KMS-11 (cell line): ENCODE measurements at regions not wholly inside any gene's neighbourhood (a gene's known extent, or its start where the extent isn't known, plus 50 kb on each side); places are given as distances from the start of the nearest gene placed in this dataset.

ENCODE experiments used
- H2AFZ ChIP-seq: fragments of 200-600 bp; sonication (generic); 2 replicates; pipeline ENCODE4 v1.6.1; 2016; ENCODE audit warnings: antibody characterized with exemption, mixed run types, low read depth
- H3K27ac ChIP-seq: fragments of 200-600 bp; sonication (generic); 2 replicates; pipeline ENCODE4 v1.6.1; 2016; ENCODE audit warnings: mild to moderate bottlenecking, mixed run types
- H3K27me3 ChIP-seq: fragments of 200-600 bp; sonication (generic); 2 replicates; pipeline ENCODE4 v1.6.1; 2017; ENCODE audit warnings: mild to moderate bottlenecking, low read depth, mixed run types, moderate library complexity; ENCODE audit not compliant: insufficient read depth
- H3K36me3 ChIP-seq: fragments of 200-600 bp; sonication (generic); 2 replicates; pipeline ENCODE4 v1.6.1; 2017; ENCODE audit warnings: mild to moderate bottlenecking, mixed run types; ENCODE audit not compliant: insufficient read depth
- H3K4me1 ChIP-seq: fragments of 200-600 bp; sonication (generic); 2 replicates; pipeline ENCODE4 v1.6.1; 2016; ENCODE audit warnings: mild to moderate bottlenecking, low read depth, mixed run types; ENCODE audit not compliant: poor library complexity, severe bottlenecking
- H3K4me2 ChIP-seq: fragments of 200-600 bp; sonication (generic); 2 replicates; pipeline ENCODE4 v1.7.0; 2016; ENCODE audit warnings: mild to moderate bottlenecking, mixed run types
- H3K4me3 ChIP-seq: fragments of 200-600 bp; sonication (generic); IDR thresholded peaks from 2 replicates; pipeline ENCODE4 v1.6.1; 2017; ENCODE audit warnings: low read depth, low read length, mixed read lengths; ENCODE audit not compliant: insufficient read depth
- H3K79me2 ChIP-seq: fragments of 200-600 bp; sonication (generic); 2 replicates; pipeline ENCODE4 v1.6.1; 2016; ENCODE audit warnings: low read depth, mixed run types; ENCODE audit not compliant: insufficient read depth
- H3K9ac ChIP-seq: fragments of 200-600 bp; sonication (generic); 2 replicates; pipeline ENCODE4 v1.6.1; 2016; ENCODE audit warnings: mild to moderate bottlenecking, mixed run types
- H4K20me1 ChIP-seq: fragments of 200-600 bp; sonication (generic); 2 replicates; pipeline ENCODE4 v1.6.1; 2016; ENCODE audit warnings: mild to moderate bottlenecking, mixed run types; ENCODE audit not compliant: insufficient read depth
- TF ChIP-seq, protein P1 (sequence below): fragments of 200-600 bp; sonication (generic); conservative IDR thresholded peaks from 2 replicates; pipeline ENCODE4 v1.6.1; 2017; ENCODE audit warnings: low read depth, mild to moderate bottlenecking, antibody characterized with exemption, low read length, moderate library complexity, mixed read lengths

DNA sequence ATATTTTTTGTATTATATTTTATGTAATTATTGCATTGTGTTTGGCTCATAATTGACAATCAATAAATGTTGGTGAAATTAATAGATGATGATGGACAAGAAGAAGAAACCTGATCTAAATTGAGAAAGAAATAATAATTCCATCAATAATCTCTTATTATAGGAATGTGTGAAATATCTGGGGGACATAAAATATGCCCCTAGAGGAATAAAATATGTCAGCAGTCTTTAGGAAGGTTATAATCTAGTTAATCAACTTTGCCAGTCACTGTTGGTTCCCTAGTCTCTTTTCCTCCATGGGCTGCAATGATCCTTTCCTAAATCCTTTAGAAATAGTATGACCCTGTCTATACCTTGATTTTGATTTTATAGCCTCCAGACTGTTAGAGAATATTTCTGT is 549.7 kb upstream of the ADGRL4 start:
- Histone ChIP-seq H3K4me3 (no peak overlapping the region), H3K9ac (no peak overlapping the region), H4K20me1 (no peaks in the 10 kb centered on the region), H2AFZ (no peak overlapping the region), H3K79me2 (no peaks in the 10 kb centered on the region), H3K4me1 (no peaks in the 10 kb centered on the region), H3K4me2 (no peak overlapping the region), H3K27ac (no peak overlapping the region), H3K27me3 (no peaks in the 10 kb centered on the region), H3K36me3 (no peaks in the 10 kb centered on the region)
- TF ChIP-seq, protein P1, sequence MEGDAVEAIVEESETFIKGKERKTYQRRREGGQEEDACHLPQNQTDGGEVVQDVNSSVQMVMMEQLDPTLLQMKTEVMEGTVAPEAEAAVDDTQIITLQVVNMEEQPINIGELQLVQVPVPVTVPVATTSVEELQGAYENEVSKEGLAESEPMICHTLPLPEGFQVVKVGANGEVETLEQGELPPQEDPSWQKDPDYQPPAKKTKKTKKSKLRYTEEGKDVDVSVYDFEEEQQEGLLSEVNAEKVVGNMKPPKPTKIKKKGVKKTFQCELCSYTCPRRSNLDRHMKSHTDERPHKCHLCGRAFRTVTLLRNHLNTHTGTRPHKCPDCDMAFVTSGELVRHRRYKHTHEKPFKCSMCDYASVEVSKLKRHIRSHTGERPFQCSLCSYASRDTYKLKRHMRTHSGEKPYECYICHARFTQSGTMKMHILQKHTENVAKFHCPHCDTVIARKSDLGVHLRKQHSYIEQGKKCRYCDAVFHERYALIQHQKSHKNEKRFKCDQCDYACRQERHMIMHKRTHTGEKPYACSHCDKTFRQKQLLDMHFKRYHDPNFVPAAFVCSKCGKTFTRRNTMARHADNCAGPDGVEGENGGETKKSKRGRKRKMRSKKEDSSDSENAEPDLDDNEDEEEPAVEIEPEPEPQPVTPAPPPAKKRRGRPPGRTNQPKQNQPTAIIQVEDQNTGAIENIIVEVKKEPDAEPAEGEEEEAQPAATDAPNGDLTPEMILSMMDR: no peak

DNA sequence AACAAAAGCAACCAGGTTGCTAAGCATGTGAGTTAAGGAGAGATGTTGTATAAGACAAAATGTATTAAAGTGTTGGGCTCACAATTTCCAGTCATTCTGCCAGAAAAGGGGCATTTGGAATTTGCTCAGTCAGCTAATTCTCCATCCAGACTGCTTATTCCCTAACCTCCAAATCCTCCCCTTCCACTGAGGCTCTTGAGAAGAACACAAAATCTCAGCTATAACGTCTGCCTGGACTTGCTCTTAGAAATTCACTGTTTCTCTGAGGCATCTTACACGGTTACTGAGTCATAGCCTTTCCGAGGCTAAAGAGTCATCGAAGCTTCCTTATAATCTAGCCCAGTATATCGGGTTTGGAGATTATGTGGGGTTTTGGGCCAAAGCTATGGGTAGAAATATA is 548.2 kb upstream of the ADGRL4 start:
- Histone ChIP-seq H3K4me2 (no peak overlapping the region), H2AFZ (no peak overlapping the region), H3K79me2 (no peaks in the 10 kb centered on the region), H3K4me3 (no peak overlapping the region), H3K4me1 (no peaks in the 10 kb centered on the region), H3K36me3 (no peaks in the 10 kb centered on the region), H3K9ac (no peak overlapping the region), H3K27me3 (no peaks in the 10 kb centered on the region), H3K27ac (no peak overlapping the region), H4K20me1 (no peaks in the 10 kb centered on the region)
- TF ChIP-seq, protein P1: no peak

DNA sequence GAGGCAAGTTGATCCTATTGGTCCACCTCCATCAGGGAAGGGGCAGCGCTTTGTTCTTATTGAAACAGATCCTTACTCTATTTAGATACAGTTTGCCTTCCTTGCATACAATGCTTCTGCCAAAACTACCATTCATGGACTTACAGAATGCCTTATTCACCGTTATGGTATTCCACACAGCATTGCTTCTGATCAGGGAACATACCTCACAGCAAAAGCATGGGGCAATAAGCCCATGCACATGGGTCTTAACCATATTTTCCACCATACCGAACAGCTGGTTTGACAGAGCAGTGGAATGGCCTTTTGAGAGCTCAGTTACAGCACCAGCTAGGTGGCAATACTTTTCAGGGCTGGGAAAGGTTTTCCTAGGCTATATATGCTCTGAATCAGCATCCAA is 544.8 kb upstream of the ADGRL4 start:
- Histone ChIP-seq H3K4me3 (no peak overlapping the region), H3K27ac (no peak overlapping the region), H3K79me2 (no peaks in the 10 kb centered on the region), H3K27me3 (no peaks in the 10 kb centered on the region), H3K9ac (no peak overlapping the region), H2AFZ (no peak overlapping the region), H3K4me1 (no peaks in the 10 kb centered on the region), H3K36me3 (no peaks in the 10 kb centered on the region), H4K20me1 (no peaks in the 10 kb centered on the region), H3K4me2 (no peak overlapping the region)
- TF ChIP-seq, protein P1: no peak

DNA sequence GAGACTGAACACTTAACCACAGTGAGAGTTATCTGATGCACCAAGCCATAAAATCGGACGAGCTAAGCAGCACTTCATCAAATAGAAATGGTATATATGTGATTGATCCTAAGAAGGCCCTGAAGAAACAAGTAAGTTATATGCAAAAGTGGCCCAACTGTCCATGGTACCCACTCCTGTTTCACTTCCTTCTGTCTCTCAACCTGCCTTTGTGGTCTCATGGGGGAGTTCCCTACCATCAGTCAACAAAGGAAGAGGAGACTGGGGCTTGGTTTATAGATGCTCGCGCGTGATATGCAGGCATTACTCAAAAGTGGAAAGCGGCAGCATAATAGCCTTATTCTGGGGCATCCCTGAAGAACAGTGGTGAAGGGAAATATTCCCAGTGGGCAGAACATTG is 543.9 kb upstream of the ADGRL4 start:
- Histone ChIP-seq H3K36me3 (no peaks in the 10 kb centered on the region), H3K9ac (no peak overlapping the region), H2AFZ (no peak overlapping the region), H4K20me1 (no peaks in the 10 kb centered on the region), H3K4me2 (no peak overlapping the region), H3K4me3 (no peak overlapping the region), H3K27me3 (no peaks in the 10 kb centered on the region), H3K4me1 (no peaks in the 10 kb centered on the region), H3K79me2 (no peaks in the 10 kb centered on the region), H3K27ac (no peak overlapping the region)
- TF ChIP-seq, protein P1: no peak

DNA sequence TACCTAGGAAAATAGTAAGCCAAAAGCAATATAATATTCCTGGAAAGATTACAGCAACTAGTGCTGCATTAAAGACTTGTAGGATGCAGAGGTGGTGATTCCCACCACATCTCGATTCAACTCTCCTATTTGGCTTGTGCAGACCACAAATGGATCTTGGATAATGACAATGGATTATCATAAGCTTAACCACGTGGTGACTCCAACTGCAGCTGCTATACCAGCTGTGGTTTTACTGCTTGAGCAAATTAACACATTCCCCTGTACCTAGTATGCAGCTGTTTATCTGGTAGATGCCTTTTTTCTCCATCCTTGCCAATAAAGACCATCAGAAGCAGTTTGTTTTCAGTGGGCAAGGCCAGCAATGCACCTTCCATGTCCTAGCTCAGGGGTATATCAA is 542.7 kb upstream of the ADGRL4 start:
- TF ChIP-seq, protein P1: no peak

More for the DNA sequence above, 542.7 kb upstream of the ADGRL4 start:
- Histone ChIP-seq H3K4me3 (no peak overlapping the region), H2AFZ (no peak overlapping the region), H4K20me1 (no peaks in the 10 kb centered on the region), H3K9ac (no peak overlapping the region), H3K4me2 (no peak overlapping the region), H3K79me2 (no peaks in the 10 kb centered on the region), H3K27me3 (no peaks in the 10 kb centered on the region), H3K36me3 (no peaks in the 10 kb centered on the region), H3K27ac (no peak overlapping the region), H3K4me1 (no peaks in the 10 kb centered on the region)
